ENCODE measurements at regions not wholly inside any gene's neighbourhood (a gene's known extent, or its start where the extent isn't known, plus 50 kb on each side); places are given as distances from the start of the nearest gene placed in this dataset.

GRCh38 chr19:32200312-32201038 is 144.9 kb upstream of the ZNF507 start:
- Mint-ChIP-seq H3K27me3 (ENCODE audit: low read depth) (no peaks in the 10 kb centered on the region), H3K36me3 (ENCODE audit: low read depth) (no peaks in the 10 kb centered on the region), H3K27ac (ENCODE audit: unreplicated experiment) (no peak overlapping the region), H3K4me1 (ENCODE audit: low read depth) (no peaks in the 10 kb centered on the region), H3K4me3 (ENCODE audit: unreplicated experiment) (no peak overlapping the region), H3K9me3 (ENCODE audit: low read depth) (no peaks in the 10 kb centered on the region)
- TF ChIP-seq CTCF (IDR thresholded peaks at IDR 0.05): no peak
- no peak for DNase-seq (ENCODE audit: low spot score)

GRCh38 chr19:32201211-32201610 is 144.2 kb upstream of the ZNF507 start:
- TF ChIP-seq CTCF (IDR thresholded peaks at IDR 0.05): no peak
- Mint-ChIP-seq H3K4me1 (ENCODE audit: low read depth) (no peaks in the 10 kb centered on the region), H3K9me3 (ENCODE audit: low read depth) (no peaks in the 10 kb centered on the region), H3K27me3 (ENCODE audit: low read depth) (no peaks in the 10 kb centered on the region), H3K36me3 (ENCODE audit: low read depth) (no peaks in the 10 kb centered on the region), H3K27ac (ENCODE audit: unreplicated experiment) (no peak overlapping the region), H3K4me3 (ENCODE audit: unreplicated experiment) (no peak overlapping the region)
- no peak for DNase-seq (ENCODE audit: low spot score)

- H3K4me3 Mint-ChIP-seq (ENCODE audit: unreplicated experiment): no peak overlapping the region
- no peaks in the 10 kb centered on the region for H3K36me3 Mint-ChIP-seq (ENCODE audit: low read depth)
- H3K27me3 Mint-ChIP-seq (ENCODE audit: low read depth): no peaks in the 10 kb centered on the region
- H3K27ac Mint-ChIP-seq (ENCODE audit: unreplicated experiment): no peak overlapping the region
- no peaks in the 10 kb centered on the region for H3K9me3 Mint-ChIP-seq (ENCODE audit: low read depth)
- no peaks in the 10 kb centered on the region for H3K4me1 Mint-ChIP-seq (ENCODE audit: low read depth)
- no peak for DNase-seq (ENCODE audit: low spot score)
- TF ChIP-seq CTCF (IDR thresholded peaks at IDR 0.05): no peak
Measured at GRCh38 chr19:32201636-32202051, 143.8 kb upstream of the ZNF507 start.

- no peak overlapping the region for H3K27ac Mint-ChIP-seq (ENCODE audit: unreplicated experiment)
- peaks cover under 1% of the 10 kb centered on the region for H3K9me3 Mint-ChIP-seq (ENCODE audit: low read depth)
- no peak for DNase-seq (ENCODE audit: low spot score)
- H3K36me3 Mint-ChIP-seq (ENCODE audit: low read depth): no peaks in the 10 kb centered on the region
- H3K27me3 Mint-ChIP-seq (ENCODE audit: low read depth): peaks cover under 1% of the 10 kb centered on the region
- no peak overlapping the region for H3K4me3 Mint-ChIP-seq (ENCODE audit: unreplicated experiment)
- no peaks in the 10 kb centered on the region for H3K4me1 Mint-ChIP-seq (ENCODE audit: low read depth)
- TF ChIP-seq CTCF (IDR thresholded peaks at IDR 0.05): no peak
Measured at GRCh38 chr19:32202244-32202643, 143.2 kb upstream of the ZNF507 start.

GRCh38 chr19:32203161-32203560 is 142.2 kb upstream of the ZNF507 start:
- no peak for TF ChIP-seq CTCF (IDR thresholded peaks at IDR 0.05)

More at GRCh38 chr19:32203161-32203560, 142.2 kb upstream of the ZNF507 start:
- H3K27me3 Mint-ChIP-seq (ENCODE audit: low read depth): peaks cover 2% of the 10 kb centered on the region
- no peaks in the 10 kb centered on the region for H3K4me1 Mint-ChIP-seq (ENCODE audit: low read depth)
- peaks cover 2% of the 10 kb centered on the region for H3K9me3 Mint-ChIP-seq (ENCODE audit: low read depth)
- H3K27ac Mint-ChIP-seq (ENCODE audit: unreplicated experiment): no peak overlapping the region
- H3K36me3 Mint-ChIP-seq (ENCODE audit: low read depth): no peaks in the 10 kb centered on the region
- H3K4me3 Mint-ChIP-seq (ENCODE audit: unreplicated experiment): no peak overlapping the region
- no peak for DNase-seq (ENCODE audit: low spot score)

All from chondrocyte (in vitro differentiated cells).